Endothelial cell of umbilical vein (primary cell): ENCODE measurements at regions not wholly inside any gene's neighbourhood (a gene's known extent, or its start where the extent isn't known, plus 50 kb on each side); places are given as distances from the start of the nearest gene placed in this dataset.

Source experiments
- BruUV-seq: library from RNA; stranded (reverse); fragments of 400-500 nt; replicated peaks from 2 replicates; lab custom pipeline; 2021; lab: Mats Ljungman, UMichigan
- CTCF ChIA-PET: fragments of 300-600, 350-600 bp; sonication (Branson Sonifier 250); formaldehyde crosslinking; loops from one replicate; lab custom pipeline; 2021; ENCODE audit warnings: antibody characterized with exemption, inconsistent platforms; lab: Charles Lee
- POLR2A ChIA-PET: fragments of 300-600, 350-600 bp; sonication (Branson Sonifier 250); formaldehyde crosslinking; loops from one replicate; lab custom pipeline; 2021; ENCODE audit warnings: antibody characterized with exemption, inconsistent platforms; lab: Charles Lee
- DNase-seq: peaks from one replicate; pipeline ENCODE4 v3.0.0-alpha.2; 2011; ENCODE audit warnings: low read depth, low spot score
- FAIRE-seq: peaks from 2 replicates; lab custom pipeline; 2011; peaks lifted over from hg19 to GRCh38; lab: Jason Lieb, UNC
- H2AFZ ChIP-seq: 2 replicates; pipeline ENCODE4 v1.6.0; 2012; ENCODE audit warnings: low read depth, low read length, control low read depth, inconsistent platforms
- H3K27ac ChIP-seq: 2 replicates; pipeline ENCODE4 v1.5.1; 2011; ENCODE audit warnings: low read depth, mild to moderate bottlenecking, control low read depth, low read length, moderate library complexity; ENCODE audit not compliant: insufficient read depth
- H3K27me3 ChIP-seq, 2 experiments: 2 replicates each; pipeline versions ENCODE4 v1.6.0 to v1.6.1; 2011; ENCODE audit warnings: low read length in 2 of 2, mixed read lengths in 1 of 2; ENCODE audit not compliant: control insufficient read depth in 2 of 2, insufficient read depth in 2 of 2
- H3K36me3 ChIP-seq, 2 experiments: 2 replicates in 1 of 2; 3 replicates in 1 of 2; pipeline ENCODE4 v1.5.1; 2011; ENCODE audit warnings: low read length in 2 of 2, mild to moderate bottlenecking in 1 of 2, moderate library complexity in 1 of 2; ENCODE audit not compliant: control insufficient read depth in 2 of 2, insufficient read depth in 2 of 2; ENCODE audit errors: extremely low read depth in 1 of 2
- H3K4me1 ChIP-seq: 3 replicates; pipeline ENCODE4 v1.5.1; 2011; ENCODE audit warnings: mild to moderate bottlenecking, low read length; ENCODE audit not compliant: control insufficient read depth, insufficient read depth; ENCODE audit errors: extremely low read depth
- H3K4me2 ChIP-seq: 2 replicates; pipeline ENCODE4 v1.6.1; 2011; ENCODE audit warnings: low read length, control low read depth, mixed read lengths; ENCODE audit not compliant: insufficient read depth
- H3K4me3 ChIP-seq, 3 experiments: fragments of 200-600 bp in 1 of 3; sonication (generic), shearing (Covaris generic) in 1 of 3; replicated peaks in 1 of 3; 2 replicates each; pipeline ENCODE4 v1.5.1; 2011 to 2016; ENCODE audit warnings: control low read depth in 3 of 3, low read length in 3 of 3, mild to moderate bottlenecking in 2 of 3, inconsistent platforms in 1 of 3, low read depth in 1 of 3, moderate library complexity in 1 of 3; ENCODE audit not compliant: insufficient read depth in 1 of 3
- H3K79me2 ChIP-seq: 2 replicates; pipeline ENCODE4 v1.6.0; 2012; ENCODE audit warnings: low read length, inconsistent platforms; ENCODE audit not compliant: control insufficient read depth, insufficient read depth
- H3K9ac ChIP-seq: replicated peaks from 2 replicates; pipeline ENCODE3; 2011; ENCODE audit warnings: low read length, control low read depth; ENCODE audit not compliant: insufficient read depth; ENCODE audit errors: extremely low read depth
- H3K9me1 ChIP-seq: replicated peaks from 3 replicates; pipeline ENCODE4 v1.6.0; 2011; ENCODE audit warnings: mild to moderate bottlenecking, low read length; ENCODE audit not compliant: control insufficient read depth, insufficient read depth; ENCODE audit errors: extremely low read depth
- H3K9me3 ChIP-seq: replicated peaks from 2 replicates; pipeline ENCODE4 v1.5.1; 2012; ENCODE audit warnings: low read length, inconsistent platforms; ENCODE audit not compliant: control insufficient read depth, insufficient read depth
- H4K20me1 ChIP-seq: replicated peaks from 2 replicates; pipeline ENCODE3; 2011; ENCODE audit warnings: mild to moderate bottlenecking, low read length; ENCODE audit not compliant: control insufficient read depth, insufficient read depth; ENCODE audit errors: extremely low read depth
- CTCF ChIP-seq, 2 donors: IDR thresholded peaks; 1 replicate in 1 of 2; 2 replicates in 1 of 2; pipeline ENCODE4 v1.5.1; 2011; ENCODE audit warnings: low read length in 2 of 2, mild to moderate bottlenecking in 2 of 2, moderate library complexity in 2 of 2, control low read depth in 1 of 2, inconsistent platforms in 1 of 2, low read depth in 1 of 2; ENCODE audit not compliant: insufficient read depth in 1 of 2; ENCODE audit errors: extremely low read depth in 1 of 2
- EZH2 ChIP-seq: IDR thresholded peaks from 2 replicates; pipeline ENCODE4 v1.6.1; 2012; ENCODE audit warnings: borderline replicate concordance, low read depth, mild to moderate bottlenecking, moderate library complexity, low read length, inconsistent platforms; ENCODE audit not compliant: severe bottlenecking
- FOS ChIP-seq: IDR thresholded peaks from 2 replicates; pipeline ENCODE4 v1.6.1; 2011; ENCODE audit warnings: mild to moderate bottlenecking, low read length, moderate library complexity, borderline replicate concordance; ENCODE audit not compliant: insufficient read depth
- GATA2 ChIP-seq: IDR thresholded peaks from 2 replicates; pipeline ENCODE4 v1.7.0; 2011; ENCODE audit warnings: low read depth, mild to moderate bottlenecking, moderate library complexity, mixed read lengths, low read length; ENCODE audit not compliant: insufficient read length, insufficient read depth
- JUN ChIP-seq: IDR thresholded peaks from 2 replicates; pipeline ENCODE4 v1.6.1; 2011; ENCODE audit warnings: borderline replicate concordance, low read depth; ENCODE audit not compliant: insufficient read length, insufficient read depth
- MYC ChIP-seq: IDR thresholded peaks from one replicate; pipeline ENCODE4 v1.6.1; 2011; ENCODE audit warnings: mild to moderate bottlenecking, low read depth, low read length
- POLR2A ChIP-seq: IDR thresholded peaks from 2 replicates; pipeline ENCODE4 v1.6.1; 2012; ENCODE audit warnings: low read depth, mild to moderate bottlenecking, control low read depth, low read length
- POLR2AphosphoS5 ChIP-seq: IDR thresholded peaks from 2 replicates; pipeline ENCODE4 v1.6.1; 2012; ENCODE audit warnings: low read depth, mild to moderate bottlenecking, control low read depth, low read length, moderate library complexity; ENCODE audit not compliant: insufficient read depth
- dilution Hi-C: fragments of 300-500 bp; cut with MboI; formaldehyde crosslinking; loops from one replicate; pipeline ENCODE4 v1.15.0; 2019; ENCODE audit warnings: low sequenced_read_pairs; ENCODE audit not compliant: extremely low pct_ligation_motif_present
- intact Hi-C: fragments of 100-400 bp; cut with micrococcal nuclease; formaldehyde crosslinking; loops from one replicate; pipeline ENCODE4 v1.10.0; 2022
- TF ChIP-seq, protein P1 (sequence below): IDR thresholded peaks from 2 replicates; pipeline ENCODE4 v1.6.1; 2011; ENCODE audit not compliant: insufficient read depth, insufficient read length

DNA sequence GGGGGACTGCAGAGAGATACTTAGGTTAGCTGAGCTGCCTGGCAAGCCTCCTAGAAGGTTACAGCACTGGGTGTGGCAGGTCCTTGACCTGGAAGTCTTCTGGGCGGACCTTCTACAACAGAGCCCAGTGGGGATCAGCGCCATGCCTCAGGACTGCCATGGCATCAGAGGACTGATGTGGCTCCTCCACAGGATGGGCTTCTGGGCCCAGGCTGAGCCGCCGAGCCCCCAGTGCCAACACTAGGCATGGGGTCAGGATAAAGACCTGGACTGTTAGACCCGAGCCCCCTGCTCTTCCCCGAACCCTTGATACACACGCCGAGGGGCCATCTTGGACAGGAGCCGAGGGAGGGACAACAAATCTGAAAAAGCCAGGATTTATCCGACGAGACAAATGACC lies 64.0 kb upstream of the SOX21 start:
- no peak overlapping the region for H3K4me3 ChIP-seq
- dilution Hi-C loops = no loop called here
- H3K9ac ChIP-seq = no peak overlapping the region
- H3K79me2 ChIP-seq = no peaks in the 10 kb centered on the region
- no peaks in the 10 kb centered on the region for H3K9me1 ChIP-seq
- FAIRE-seq = no peak
- no peak for TF ChIP-seq MYC
- TF ChIP-seq, protein P1, sequence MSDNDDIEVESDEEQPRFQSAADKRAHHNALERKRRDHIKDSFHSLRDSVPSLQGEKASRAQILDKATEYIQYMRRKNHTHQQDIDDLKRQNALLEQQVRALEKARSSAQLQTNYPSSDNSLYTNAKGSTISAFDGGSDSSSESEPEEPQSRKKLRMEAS = no peak
- no peak overlapping the region for H3K4me2 ChIP-seq
- no peaks in the 10 kb centered on the region for H4K20me1 ChIP-seq
- CTCF ChIA-PET = no interaction called here
- DNase-seq = no peak
- no peak overlapping the region for H2AFZ ChIP-seq
- no peaks in the 10 kb centered on the region for H3K4me1 ChIP-seq
- POLR2A ChIA-PET = no interaction called here
- H3K27me3 ChIP-seq = peaks cover 0 to 8% of the 10 kb centered on the region in 2 experiments
- intact Hi-C loops = no loop called here
- BruUV-seq = no TSS peak
- no peaks in the 10 kb centered on the region for H3K36me3 ChIP-seq
- no peak overlapping the region for H3K27ac ChIP-seq
- H3K9me3 ChIP-seq = no peaks in the 10 kb centered on the region

DNA sequence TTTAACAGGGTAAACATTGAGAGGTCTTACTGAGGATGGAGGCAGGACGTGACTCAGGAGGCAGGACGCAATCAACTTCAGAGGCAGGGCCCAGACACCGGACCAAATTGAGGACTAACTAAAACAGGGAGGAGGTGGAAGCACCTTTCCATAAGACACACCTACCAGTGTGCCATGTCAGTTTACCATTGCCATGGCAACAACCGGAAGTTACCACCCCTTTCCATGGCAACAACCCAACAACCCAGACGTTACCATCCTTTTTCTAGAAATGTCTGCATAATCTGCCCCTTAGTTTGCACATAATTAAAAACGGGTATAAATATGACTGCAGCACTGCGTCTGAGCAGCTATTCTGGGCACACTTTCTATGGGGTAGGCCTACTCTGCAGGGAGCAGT lies 53.5 kb upstream of the SOX21 start:
- ChIA-PET CTCF (no interaction called here), POLR2A (no interaction called here)
- no peak overlapping the region for H2AFZ ChIP-seq
- no peaks in the 10 kb centered on the region for H3K4me1 ChIP-seq
- H3K36me3 ChIP-seq = no peaks in the 10 kb centered on the region
- DNase-seq (no peak), FAIRE-seq (no peak)
- no TSS peak for BruUV-seq
- H3K4me3 ChIP-seq = no peak overlapping the region
- dilution Hi-C loops (no loop called here), intact Hi-C loops (no loop called here)
- no peaks in the 10 kb centered on the region for H3K79me2 ChIP-seq
- no peak overlapping the region for H3K9ac ChIP-seq
- peaks cover 0 to 12% of the 10 kb centered on the region in 2 experiments for H3K27me3 ChIP-seq
- no peak overlapping the region for H3K4me2 ChIP-seq
- H3K9me1 ChIP-seq = no peaks in the 10 kb centered on the region
- no peaks in the 10 kb centered on the region for H4K20me1 ChIP-seq
- H3K27ac ChIP-seq = no peak overlapping the region
- TF ChIP-seq GATA2 (no peak), POLR2AphosphoS5 (no peak), JUN (no peak), POLR2A (no peak), CTCF (IDR thresholded peaks at IDR 0.05; ENCODE audit: extremely low read depth in 1 of 2, insufficient read depth in 1 of 2, low read depth in 1 of 2, low read length in 2 of 2) (no peak), FOS (no peak), EZH2 (no peak), MYC (no peak)
- TF ChIP-seq, protein P1 = no peak
- H3K9me3 ChIP-seq = no peaks in the 10 kb centered on the region
